ENCODE measurements at regions not wholly inside any gene's neighbourhood (a gene's known extent, or its start where the extent isn't known, plus 50 kb on each side); places are given as distances from the start of the nearest gene placed in this dataset.
A peak's percentile ranks its signal among the peaks of the same experiment; 100 is the strongest.

DNA sequence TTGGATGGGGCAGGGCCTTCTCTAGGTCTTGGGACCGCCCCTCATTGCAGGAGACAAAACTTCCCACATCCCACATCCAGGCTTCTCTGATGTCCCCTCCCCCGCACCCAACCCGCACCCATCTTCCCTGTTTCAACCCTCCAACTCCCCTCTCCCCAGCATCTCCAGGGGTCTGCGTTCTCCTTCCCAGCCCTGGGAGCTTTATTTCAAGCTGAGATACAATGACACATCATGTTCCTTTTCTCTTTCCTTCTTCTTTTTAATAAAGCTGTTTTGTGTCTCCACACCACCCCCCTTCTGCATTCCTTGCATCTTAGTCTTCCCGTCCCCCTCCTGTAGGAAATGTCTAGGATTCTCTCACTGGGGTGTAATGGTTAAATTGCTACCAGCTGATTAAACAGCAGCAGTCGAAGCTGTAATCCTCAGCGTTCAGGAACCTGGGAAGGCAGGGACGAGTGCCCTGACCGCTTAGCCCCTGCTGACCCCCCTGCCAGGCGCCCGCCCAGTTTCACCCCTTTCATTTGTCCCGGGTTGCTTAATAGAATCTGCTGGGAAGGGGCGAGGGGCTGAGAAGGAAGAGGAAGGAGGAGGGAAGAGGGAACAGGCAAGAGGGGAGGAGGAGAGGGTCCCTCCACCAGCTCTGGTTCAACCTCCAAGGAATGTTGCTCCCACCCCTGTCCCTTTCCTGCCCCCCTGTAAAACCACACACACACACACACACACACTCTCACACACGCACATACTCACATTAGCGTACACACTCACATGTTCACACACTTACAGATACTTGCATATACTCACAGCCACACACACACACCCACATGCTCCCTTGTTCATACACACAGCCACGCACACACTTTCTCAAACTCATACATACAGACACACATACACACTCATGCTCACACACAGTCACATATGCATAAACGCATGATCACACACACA lies 104.5 kb upstream of the MED13L start:
- peak; percentile 97 for DNase-seq (ENCODE audit: low read depth)

DNA sequence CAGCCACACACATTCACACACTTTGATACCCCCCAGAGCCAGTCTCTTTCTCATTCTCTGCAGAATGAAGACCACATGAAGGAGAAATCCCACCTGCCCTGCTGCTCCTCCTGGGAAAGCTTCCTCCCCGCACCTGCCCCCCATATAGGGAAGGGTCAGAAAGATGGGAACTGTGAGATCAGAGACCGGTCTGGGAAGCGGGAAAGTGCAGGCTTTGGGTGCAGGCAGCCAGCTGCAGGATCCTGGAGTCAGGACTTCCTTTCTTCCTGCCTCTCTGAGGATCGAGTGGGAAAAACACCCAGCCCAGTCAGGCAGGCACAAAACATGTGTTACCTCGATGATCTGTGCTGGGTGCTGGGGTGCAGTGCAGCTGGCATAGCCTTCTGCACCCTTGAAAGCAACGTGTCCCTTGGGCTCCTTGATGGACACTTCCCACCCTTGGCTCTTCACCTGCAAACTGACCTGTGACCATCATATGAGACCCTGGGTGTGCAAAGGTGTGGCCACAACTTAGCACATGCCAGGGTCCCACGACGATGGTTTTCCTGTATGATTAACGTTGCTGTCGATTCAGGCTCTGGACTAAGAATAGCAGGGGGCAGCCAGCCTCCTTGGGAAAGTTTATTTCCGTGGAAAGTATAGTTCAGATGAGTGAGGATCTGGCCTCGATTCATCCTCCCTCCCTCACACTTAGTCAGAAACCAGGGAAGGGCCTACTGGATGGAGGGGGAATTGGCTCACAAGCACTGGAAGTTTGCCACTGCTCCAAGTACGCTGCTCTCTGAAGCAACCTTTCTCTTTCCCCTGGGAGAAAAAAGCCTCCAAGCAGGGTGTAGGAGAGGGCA lies 105.4 kb upstream of the MED13L start:
- peak; percentile 98 for DNase-seq (ENCODE audit: low read depth)

DNA sequence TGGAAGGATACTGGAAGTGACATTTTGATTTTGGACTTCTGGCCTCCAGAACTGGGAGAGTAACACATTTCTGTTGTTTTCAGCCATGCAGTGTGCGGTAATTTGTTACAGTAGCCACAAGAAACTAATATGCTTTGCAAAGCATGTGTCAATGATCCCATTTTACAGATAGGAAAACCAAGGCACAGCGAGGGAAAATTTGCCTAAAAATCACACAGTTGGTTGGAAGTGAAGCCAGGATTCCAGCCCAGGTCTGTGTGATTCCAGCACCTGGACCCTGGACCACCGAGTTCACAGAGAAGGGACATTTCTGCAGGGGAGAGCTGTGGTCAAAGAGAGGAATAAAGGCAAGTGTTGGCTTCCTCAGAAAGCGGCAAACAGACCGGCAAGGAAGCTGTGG lies 106.7 kb upstream of the MED13L start:
- DNase-seq (ENCODE audit: low read depth) = no peak

GRCh38 chr12:116384691-116385485 lies 107.4 kb upstream of the MED13L start:
- DNase-seq (ENCODE audit: low read depth) = no peak

GRCh38 chr12:116385486-116386217 lies 108.2 kb upstream of the MED13L start:
- DNase-seq (ENCODE audit: low read depth) = no peak

DNA sequence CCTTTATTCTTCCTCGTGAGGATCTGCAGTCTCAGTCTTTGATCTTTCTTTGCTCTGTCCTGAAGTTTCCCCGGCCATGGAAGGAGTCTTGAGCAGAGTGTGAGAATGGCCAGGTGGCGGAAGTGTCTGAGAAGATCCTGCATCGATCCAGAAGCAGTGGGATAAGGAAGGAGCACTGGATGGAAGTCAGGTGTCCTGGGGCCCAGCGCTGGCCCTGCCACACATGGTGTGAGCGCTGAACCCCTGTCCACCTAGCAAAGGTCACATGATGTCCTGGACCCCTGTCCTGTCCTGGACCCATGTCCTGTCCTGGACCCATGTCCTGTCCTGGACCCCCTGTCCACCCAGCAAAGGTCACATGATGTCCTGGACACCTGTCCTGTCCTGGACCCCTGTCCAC lies 111.8 kb upstream of the MED13L start:
- DNase-seq (ENCODE audit: low read depth) = no peak

- peak; percentile 93 for DNase-seq (ENCODE audit: low read depth)
These were observed 112.5 kb upstream of the MED13L start for GRCh38 chr12:116389990-116390389.

GRCh38 chr12:116390401-116391335 lies 113.2 kb upstream of the MED13L start:
- no peak for DNase-seq (ENCODE audit: low read depth)

DNA sequence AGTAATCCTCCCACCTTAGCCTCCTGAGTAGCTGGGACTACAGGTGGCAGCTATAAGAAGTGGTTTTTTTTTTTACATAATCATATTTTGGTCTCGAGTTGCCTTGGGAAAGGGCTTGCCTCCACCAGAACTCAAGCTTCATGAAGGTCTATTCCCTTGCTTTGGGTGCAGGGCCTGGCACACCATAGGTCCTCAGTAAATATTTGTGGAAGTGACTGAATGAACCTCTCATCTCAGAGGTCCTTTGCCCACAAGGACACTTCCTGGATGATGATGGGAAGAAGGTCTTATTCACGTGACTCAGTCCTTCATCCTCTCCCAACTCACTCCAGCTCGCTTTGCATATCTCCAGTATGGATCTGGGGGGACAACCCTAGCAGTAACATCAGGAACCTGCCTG lies 114.0 kb upstream of the MED13L start:
- no peak for DNase-seq (ENCODE audit: low read depth)

GRCh38 chr12:116392061-116392460 lies 114.6 kb upstream of the MED13L start:
- no peak for DNase-seq (ENCODE audit: low read depth)

GRCh38 chr12:116393255-116393654 lies 115.8 kb upstream of the MED13L start:
- no peak for DNase-seq (ENCODE audit: low read depth)

- no peak for DNase-seq (ENCODE audit: low read depth)
These were observed 116.6 kb upstream of the MED13L start for GRCh38 chr12:116393859-116394650.

GRCh38 chr12:116395396-116395795 lies 117.9 kb upstream of the MED13L start:
- no peak for DNase-seq (ENCODE audit: low read depth)

DNA sequence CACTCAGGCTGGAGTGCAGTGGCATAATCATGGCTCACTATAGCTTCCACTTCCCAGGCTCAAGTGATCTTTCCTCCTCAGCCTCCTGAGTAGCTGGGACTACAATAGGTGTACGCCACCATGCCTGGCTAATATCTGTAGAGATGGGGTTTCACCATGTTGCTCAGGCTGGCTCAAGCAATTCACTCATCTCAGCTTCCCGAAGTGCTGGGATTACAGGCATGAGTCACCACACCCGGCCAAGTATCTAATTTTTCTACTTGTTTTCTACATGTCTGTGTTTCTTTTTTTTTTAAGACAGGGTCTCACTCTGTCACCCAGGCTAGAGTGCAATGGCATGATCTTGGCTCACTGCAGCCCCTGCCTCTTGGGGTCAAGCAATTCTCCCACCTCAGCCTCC lies 119.7 kb upstream of the MED13L start:
- DNase-seq (ENCODE audit: low read depth) = no peak

DNA sequence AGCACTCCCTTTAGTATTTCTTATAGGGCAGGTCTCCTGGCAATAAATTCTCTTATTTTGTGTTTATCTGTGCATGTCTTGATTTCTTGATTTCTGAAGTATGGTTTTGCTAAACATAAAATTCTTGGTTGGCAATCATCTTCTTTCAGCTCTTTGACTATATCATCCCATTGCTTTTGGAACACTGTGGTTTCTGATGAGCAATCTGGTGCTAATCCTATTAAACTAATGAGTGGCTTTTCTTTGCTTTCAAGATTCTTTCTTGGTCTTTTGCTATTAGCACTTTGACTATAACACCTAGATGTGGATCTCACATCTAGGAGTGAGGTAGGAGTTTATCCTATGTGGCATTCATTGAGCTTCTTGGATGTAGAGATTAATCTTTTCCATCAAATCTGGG lies 120.7 kb upstream of the MED13L start:
- DNase-seq (ENCODE audit: low read depth) = no peak

GRCh38 chr12:116399055-116399454 lies 121.6 kb upstream of the MED13L start:
- DNase-seq (ENCODE audit: low read depth) = no peak

DNA sequence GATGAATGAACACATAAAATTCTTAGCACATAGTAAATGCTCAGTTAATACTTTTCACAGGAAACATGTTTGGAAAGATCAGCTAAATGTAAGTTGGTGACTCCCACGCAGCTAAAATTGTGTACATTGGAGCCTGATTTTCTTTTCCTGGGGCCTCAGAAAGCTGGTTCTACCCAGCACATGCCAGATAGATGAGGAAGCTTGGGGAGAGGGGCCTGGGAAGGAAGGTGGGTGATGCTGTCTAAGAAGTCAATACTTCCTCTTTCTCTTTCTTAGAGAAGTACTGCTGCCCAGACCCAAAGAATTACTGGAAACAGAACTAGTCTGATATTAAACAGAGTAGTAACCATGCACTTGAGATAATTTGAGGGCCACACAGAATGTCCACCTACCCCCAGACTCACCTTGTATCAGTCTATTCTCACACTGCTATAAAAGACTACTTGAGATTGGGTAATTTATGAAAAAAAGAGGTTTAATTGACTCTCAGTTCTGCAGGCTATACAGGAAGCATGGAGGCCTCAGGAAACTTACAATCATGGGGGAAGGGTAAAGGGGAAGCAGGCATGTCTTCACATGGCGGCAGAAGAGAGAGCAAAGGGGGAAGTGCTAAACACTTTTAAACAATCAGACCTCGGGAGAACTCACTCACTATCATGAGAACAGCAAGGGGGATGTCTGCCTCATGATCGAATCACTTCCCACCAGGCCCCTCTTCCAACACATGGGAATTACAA lies 123.3 kb upstream of the MED13L start:
- DNase-seq (ENCODE audit: low read depth) = no peak

DNA sequence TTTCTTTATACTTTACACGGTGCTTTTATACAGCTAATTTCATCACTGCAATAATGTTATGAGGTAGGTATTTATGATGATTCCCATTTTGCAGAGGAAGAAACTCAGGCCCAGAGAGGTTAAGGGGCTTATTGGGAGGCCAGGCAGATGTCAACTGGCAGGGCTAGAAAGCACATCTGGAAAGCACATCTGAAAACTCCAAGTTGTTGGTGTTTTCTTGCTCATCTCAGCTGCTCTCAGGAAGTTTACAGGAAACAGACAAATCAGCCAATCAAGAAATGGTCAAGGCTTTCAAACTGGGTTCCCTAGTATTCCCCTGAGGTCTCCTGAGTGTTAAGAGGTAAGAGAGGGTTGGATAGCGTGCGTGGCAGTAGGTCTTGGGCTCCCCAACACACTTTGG lies 124.1 kb upstream of the MED13L start:
- no peak for DNase-seq (ENCODE audit: low read depth)
